Stimulated activated CD4-positive, alpha-beta T cell treated with anti-CD3 and anti-CD28 coated beads, Interleukin-2, amount 100 ng/mL, for 4 hours (primary cell): ENCODE measurements at regions not wholly inside any gene's neighbourhood (a gene's known extent, or its start where the extent isn't known, plus 50 kb on each side); places are given as distances from the start of the nearest gene placed in this dataset.
A peak's percentile ranks its signal among the peaks of the same experiment; 100 is the strongest.

Source experiments
- DNase-seq: peaks from one replicate; pipeline ENCODE4 v3.0.0-alpha.2; 2020; ENCODE audit warnings: low read depth

DNA sequence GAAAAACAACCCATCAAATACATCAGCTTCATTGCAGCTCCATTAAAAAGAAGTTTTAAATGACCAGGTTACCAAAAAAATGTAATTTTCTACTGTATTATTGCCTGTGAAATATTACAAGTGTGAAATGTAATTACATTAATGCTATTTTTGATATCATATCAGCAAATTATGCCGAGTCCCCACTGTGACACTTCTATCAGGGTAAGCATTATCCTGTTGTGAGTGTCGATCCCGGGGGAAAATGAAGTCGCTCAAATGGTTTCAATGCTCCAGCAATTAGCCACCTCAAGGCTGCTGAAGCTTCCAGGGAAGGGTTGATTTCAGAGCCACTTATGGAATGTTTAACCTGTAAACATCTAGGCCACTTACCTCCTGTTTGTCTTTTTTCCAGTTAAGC, 70.4 kb downstream of the RCN1 start:
- DNase-seq = no peak

DNA sequence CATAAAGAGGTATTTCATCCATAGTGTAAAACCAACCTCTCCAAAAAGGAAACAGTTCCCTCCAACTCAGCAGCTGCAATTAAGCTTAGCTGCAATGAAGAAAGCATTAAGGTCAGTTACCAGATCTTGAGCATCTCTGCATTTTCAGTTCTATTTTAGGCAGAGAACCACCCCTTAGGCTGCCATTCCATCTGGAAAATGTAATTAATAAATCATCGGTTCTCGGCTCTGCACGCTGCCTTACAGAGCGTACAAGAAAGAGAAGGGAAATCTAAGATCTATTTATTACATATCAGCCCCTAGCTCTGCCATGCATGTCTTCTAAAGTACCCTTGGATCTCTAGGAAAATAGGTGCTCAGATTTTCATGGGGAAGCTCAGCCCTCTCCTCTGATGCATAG, 71.5 kb downstream of the RCN1 start:
- DNase-seq = no peak

DNA sequence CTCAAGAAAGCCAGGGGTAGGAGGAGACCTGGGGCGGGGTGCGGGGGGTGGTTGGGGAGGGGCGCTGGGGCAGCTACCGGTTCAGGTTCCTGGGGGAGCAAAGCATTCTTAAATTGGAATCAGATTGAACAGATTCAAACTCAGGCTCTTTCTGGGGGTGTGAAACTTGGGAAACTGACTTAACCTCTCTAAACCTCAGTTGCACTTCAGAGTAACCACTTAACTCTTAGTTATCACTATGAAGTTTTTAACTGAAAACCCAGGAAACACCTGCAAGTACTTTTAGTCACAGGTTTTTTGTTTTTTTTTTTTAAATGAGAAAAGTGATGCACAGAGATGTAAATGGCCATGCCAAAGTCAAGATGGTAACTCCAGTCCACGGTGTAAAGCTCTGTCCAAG, 72.0 kb downstream of the RCN1 start:
- no peak for DNase-seq

DNA sequence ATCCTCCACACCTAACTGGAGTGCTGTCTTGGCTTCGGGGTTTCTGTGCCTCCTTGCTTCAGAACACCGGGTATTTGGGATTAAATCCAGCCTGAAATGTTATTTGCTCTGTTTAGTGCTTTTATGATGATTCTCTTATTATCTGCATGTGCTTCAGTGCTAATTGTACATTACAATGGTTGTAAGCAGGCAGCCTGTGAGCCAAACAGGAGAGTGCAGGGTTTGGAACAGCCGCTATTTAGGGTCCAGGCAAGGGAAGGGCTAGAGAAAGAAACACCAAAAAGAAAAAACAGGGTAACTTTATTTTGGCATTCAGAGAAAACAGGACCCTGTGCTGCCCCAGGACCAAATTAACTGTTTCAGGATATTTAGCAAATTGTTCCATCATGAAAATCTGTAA, 72.7 kb downstream of the RCN1 start:
- no peak for DNase-seq

DNA sequence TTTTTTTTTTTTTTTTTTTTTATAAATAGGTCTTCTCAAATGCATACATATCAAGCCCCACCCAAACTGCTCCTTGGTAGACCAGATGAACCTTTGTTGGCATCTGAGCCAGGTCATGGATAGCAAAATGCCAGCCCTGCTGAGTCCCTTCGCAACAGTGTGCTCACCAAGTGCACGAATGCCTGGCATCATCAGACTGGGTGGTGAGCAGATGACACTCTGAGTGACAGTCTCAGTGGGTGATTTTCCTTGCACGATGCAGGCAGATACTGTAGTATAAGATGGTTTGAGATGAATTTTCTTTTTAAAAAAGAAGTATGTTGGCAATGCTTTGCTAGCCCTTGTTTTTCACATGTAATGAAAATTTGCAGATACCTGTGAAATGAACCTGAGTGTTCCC, 74.0 kb downstream of the RCN1 start:
- no peak for DNase-seq

DNA sequence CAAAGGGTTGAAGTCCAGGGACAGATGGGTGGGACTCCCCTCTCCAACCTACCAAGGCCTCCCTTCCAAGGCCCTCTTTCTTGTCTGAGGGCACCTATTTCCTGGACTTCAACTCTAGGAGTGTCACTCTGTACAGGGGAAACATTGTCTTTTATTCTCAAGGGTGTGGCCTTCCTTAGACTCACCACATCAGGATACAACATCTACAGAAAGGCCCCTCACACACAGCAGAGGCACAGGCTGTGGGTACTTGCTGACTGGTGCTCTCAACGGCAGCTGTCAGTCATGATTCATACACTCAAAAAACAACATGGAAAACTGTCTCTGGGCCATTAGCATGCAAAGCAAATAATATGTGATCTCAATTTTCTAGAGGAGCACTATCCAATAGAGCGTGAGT, 78.0 kb downstream of the RCN1 start:
- DNase-seq = no peak

DNA sequence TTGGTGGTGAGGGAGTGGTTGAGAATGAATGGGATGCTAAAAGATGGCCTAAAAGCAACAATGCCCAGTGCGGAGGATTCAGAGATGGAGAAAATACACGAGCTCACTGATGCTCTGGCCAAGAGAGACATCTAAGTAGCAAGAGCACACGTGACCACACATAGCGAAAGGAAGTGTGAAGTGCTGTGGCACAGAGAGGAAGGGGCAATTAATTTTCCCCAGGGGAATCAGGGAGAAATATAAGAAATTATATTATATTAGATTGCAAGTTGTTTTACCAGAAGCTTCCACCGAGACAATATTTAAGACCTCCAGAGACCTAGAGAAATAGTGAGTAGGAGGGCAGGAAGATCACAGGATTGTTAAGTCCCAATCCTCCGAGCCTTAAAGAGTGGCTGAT, 80.6 kb downstream of the RCN1 start:
- DNase-seq = no peak

DNA sequence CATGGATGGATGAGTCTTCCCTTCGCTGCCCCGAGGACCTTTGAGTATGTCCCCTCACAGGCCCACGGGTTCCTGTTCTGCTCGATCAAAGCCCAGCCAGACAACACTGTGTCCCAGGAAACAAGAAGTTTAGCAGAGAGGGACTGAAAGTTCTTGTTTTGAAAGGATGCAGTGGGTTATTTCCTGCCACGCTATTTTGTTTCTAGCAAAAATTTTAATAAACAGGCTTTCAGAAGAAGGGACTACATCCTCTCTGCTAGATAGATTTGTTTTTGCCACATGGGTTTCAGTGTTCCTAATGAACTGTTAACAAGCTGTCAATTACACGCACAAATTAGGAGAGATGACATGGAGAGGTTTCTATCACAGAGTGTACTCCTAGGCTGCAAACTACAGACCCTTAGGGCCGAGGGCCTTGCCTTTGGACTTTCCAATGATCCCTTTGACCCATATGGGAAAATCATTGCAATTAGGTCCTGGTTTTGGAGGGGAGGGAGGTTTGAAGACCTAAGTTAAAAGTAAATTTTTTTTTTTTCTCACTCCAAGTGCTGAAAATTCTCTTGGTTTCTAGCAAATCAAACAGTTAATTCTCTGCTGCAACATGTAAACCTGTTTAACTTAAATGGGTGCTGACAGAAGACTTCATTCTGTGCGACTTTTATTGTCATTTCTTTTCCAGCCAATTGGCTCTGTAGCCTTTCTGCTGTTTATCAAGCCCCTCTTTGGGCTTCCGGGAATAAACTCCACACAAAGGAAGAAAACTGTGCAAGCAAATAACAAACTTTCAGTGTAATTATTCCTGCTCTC, 81.4 kb downstream of the RCN1 start:
- no peak for DNase-seq

DNA sequence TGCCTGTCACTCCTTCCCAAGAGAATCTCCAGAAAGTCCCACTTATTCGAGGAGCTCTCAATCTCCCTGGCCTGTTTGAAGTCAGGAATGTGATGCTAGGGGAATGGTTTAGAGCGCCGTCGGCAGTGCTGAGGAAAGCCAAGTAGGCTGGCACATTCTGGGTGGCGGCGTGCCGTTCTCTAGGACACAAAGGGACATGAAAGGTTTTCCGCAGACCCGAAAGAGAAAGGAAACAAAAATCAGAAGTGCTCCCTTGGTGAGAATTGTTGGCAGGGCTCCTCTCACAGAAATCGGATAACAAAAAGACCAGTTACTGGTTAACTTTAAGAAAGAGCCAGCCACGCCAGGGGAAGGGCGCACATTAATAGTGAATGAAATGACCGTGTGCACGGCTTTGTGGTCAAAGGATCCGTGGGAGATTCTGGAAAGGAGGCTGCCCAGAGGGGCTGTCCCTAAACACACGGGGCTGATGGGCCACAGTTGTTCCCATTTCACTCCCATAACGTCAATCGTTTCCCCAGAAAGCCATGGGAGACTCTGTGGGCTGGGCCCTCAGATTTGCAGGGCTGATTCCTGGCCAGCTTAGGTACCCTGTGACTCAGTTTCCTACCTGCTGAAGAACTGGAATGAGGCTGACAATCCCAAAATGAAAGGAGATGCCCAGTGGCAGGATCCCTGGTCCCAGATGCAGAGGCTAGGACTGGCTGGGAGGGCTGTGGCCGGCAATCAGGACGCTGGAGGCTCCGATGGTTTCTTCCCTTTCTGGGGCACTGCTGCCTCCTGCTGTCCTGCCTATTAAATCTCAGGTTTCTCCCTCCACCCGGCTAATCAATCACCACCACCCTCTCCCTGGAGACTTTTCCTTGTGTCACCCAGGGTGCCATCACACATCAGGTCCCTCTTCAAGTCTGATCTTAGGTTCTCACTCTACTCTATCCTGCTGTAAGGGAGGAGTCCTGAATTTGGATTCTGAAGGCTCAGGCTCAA, 82.3 kb downstream of the RCN1 start:
- DNase-seq = no peak

DNA sequence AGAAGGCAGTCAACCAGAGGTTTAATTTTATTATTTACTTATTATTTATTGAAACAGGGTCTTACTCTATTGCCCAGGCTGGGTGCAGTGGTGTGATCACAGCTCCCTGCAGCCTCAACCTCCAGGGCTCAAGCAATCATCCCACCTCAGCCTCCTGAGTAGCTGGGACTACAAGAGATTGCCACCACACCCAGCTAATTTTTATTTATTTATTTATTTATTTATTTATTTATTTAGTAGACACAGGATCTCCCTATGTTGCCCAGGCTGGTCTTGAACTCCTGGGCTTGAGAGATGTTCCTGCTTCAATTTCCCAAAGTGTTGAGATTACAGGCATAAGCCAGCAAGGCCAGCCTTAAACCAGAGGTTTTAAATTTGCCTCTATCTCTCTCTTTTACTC, 83.1 kb downstream of the RCN1 start:
- no peak for DNase-seq

DNA sequence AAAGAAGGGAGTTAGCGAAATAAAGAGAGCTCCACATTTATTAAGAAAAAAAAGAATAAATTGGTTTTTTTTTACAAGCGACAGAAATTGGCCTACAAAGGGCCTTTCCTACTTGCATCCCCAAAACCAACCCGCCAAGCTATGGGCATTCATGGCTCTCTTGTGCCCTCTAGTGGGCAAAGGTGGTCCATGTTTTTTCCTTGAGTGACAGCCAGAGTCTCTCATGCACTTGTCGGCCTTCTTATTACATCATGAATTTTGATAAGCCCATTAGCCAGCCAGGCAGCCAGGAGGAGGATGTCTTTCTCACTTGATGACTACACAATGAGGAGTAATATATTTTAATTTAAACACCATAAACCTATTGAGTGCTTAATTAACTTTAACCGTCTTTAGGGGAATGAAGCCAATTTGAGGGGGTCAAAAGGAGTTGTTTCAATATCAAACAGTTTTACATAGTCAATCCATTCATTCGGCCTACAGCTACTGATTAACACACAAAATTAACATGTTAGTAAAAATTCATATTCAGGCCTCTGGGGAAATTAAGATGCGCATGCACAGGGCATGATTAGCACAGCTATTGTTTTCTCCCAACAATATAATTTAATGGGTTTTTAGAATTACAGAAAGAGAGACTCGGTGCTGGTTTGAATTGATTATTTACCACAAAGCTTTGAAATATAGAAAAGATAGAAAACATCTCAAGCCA, 85.5 kb downstream of the RCN1 start:
- peak; percentile 63 for DNase-seq

DNA sequence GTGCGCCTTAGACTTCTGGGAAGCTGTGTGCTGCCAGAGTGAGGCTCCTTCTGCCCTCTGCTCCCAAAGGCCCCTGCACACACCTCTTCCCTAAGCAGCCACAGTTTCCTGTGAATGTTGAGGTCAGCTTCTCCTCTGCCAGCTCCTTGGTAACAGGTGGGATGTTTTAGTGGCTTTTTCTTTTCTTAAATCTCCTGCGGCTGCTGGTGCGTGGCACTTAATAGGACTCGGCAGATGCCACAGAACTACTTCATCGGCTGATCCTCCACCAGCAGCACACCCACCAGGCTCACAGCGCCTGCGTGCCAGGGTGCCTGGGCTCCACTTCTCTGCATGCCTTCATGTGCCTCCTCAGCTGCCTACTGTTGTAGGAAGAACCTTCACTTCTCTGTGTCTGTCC, 87.8 kb downstream of the RCN1 start:
- no peak for DNase-seq

DNA sequence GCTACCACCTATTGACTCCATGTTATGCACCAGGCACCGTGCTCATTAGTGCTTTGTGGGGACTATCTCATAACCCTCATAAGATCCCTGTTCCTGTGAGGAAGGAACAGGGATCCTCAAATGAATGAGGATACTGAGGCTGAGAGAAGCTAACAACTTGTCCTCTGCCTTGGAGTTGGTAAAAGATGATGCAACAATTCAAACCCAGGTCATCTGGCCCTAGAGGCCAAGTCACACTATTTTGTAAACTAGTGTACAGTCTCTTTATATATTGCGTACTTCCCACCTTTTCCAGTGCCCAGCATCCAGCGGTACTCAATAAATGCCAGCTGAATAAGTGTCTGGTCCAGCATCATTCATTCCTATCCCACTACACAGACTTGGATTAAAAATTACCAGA, 92.6 kb downstream of the RCN1 start:
- no peak for DNase-seq

DNA sequence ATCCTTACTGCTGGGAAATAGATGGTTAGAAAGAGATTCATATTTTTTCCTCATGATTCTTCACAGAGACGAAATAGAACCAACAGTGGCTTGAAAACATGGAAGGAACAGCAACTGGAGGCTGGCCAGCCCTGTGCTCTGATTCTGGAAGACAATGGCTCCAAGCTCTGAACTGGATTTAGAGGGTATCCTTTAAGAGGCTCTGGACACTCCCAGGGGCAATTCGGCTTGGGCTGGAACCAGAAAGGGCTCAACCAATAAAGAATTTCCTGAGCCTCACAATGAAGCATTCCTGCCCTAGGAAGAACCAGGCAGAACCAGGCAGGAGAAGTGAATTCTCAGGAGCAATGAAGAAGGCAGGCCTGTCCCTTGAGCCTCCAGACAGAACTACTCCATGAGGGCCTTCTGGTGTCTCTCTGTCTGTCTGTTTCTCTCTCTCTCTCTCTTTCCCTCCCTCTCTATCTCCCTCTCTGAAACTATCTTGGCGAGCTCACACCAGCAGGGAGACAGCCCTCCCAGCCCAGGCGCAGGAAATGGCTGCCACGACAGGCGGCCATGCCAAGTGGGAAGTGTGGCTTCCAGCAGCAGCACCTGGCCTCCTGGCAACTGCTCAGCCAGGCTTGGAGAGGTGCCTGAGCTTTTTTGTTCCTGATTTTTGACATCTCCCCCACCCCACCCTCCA, 93.3 kb downstream of the RCN1 start:
- DNase-seq = no peak

DNA sequence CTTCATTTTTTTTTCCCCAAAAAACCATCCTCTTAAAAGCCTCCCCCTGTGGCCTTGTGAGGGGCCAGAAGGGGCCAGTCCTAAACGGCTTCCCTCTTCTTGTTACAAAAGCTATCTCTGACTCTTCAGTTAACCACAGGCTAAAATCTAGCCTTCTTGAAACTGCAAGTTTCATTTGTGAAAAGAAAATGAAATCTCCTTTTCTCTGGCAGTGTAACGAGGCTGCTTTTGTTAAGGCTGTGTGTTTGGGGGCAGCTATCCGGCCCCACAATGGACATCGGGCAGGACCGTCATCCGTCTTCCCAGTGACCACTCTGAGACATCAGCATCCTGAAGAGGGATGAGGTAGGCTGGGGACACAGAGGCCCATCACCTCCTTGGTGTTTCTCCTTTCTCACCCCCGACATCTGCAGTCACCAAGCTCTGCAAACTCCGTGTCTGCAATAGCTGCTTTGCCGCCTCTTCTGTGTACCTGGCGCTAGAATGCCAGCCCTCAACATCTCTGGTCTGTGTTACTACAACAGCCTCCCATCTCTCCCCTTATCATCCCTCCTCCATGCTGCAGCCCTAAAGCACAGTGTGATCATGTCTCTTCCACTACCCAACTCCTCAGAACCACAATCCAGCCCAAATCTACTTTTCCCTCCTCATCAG, 94.0 kb downstream of the RCN1 start:
- DNase-seq = no peak

DNA sequence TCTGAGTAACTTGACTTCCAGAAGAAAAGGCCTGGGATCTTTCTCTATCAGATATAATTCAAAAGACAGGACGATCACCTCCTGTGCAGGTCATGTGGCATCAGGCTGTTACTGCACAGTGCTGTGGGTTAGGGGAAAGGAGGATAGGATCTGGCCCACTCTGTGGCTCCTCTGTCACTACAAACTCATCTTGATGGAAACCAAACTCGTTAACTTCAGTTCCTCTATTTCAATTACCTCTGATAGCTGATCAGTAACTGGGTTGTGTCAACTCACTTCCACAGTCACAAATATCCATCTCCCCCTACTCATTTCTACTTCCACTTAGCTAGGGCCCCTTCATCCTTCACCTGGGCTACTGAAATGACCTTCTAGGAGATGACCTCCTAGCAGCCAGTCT, 95.2 kb downstream of the RCN1 start:
- no peak for DNase-seq

DNA sequence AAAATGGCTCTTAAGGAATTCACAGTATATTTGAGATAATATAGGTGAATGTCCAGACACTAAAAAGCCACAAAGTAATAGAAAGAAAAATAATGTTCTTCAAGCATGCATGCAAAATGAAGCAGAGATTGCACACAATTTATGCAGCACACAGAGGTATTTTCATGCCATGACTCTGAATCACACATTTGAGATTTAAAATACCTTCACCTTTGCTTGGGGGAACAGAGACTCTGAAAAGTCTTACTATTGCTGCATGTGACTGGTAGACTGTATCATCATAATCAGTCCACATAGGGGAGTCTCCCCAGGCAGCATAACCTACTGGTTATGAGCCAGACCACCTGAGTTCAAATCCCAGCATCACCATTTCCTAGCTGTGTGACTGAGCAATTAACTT, 96.2 kb downstream of the RCN1 start:
- no peak for DNase-seq

DNA sequence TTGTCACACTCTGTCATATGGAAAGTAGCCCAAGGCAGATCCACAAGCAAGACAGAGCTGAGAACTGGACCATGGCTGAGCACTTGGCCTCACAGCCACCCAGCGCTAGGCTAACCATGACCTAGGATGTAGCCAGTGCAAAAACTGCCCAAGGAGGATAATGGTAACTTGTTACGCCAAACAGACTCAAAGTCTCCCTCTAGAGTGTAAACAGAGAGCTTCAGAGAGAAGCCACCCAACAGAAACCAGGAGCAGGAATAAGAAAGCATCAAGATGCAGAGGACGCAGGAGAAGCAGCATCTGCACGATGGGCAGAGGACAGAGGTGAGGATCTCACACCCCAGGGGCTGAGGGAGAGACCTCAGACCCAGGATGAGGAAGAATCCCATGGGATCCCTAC, 97.9 kb downstream of the RCN1 start:
- no peak for DNase-seq

DNA sequence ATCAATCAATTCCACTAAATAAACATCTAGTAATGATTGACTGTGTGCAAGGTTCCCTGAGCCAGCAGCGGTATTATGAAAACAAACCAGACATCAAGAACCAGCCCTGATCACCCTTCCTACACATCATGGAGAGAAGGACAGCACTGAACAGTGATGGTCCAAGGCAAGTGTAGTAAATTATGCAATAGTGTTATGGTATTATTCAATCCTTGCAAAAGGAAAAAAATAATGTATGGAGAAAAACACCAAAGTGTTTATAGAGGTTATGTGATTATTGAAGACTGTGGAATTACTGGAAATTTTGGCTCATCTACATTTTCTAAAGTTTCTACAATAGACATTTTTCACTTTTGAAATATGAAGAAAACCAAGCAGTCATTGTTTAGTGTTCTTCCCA, 105.3 kb downstream of the RCN1 start:
- no peak for DNase-seq

DNA sequence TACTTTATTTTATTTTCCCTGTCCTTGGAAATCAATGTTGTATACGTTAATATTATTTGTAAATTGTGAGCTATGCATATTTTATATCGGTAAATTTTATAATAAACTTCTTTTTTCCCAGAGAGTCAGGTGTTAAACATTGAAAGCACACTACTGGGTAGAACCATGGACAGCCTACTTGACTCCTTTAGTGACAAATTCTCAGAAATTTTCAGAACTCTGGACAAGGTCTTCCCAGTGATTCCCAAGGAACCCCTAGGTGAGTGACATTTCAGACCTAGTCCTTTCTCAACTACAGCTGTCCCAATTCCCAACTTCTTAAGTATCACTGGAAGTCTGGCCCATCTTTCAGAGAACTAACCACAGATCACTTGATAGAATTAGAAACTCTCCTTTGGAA, 107.2 kb downstream of the RCN1 start:
- no peak for DNase-seq

DNA sequence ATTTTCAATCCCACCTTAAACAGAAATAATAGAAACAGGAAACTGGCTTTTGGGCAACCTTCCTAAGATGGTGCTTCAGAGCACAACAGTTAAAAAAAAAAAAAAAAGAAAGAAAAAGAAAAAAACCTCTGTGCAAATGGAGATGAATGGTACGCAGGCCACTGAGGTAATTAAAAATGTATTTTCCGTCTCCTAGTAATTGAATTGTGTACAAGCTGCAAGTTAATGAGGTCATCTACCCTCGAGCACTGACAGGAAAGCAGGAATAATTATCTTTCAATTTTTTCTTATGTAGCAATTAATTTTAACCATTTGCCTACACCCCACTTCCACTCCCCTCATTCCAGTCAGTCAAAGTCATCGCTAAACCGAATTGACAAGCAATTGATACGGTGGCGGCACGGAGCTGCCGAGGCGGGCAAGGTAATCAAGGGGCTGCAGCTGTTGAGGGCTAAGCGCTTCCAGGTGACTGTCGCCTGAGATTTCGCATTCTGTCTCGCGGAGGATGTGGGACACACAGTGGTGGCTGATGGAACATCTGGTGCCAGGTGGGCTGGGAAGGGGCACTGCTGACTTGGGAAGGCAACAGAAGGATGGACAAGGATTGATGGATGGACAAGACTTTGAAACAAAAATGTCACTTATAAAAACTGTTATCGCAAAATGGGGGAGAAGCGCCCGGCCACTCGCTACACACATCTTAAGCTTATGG, 109.4 kb downstream of the RCN1 start:
- no peak for DNase-seq
